Lower leg skin (tissue), 4 donors: ENCODE measurements at regions not wholly inside any gene's neighbourhood (a gene's known extent, or its start where the extent isn't known, plus 50 kb on each side); places are given as distances from the start of the nearest gene placed in this dataset.

Source experiments
- DNase-seq, 2 donors: peaks; one replicate each; pipeline ENCODE4 v3.0.0-alpha.2; 2019; ENCODE audit warnings: low spot score in 2 of 2
- H3K4me3 ChIP-seq: fragments of 200-600 bp; sonication (generic); 2 replicates; pipeline ENCODE4 v1.5.1; 2017; ENCODE audit warnings: mild to moderate bottlenecking, low read depth; ENCODE audit not compliant: poor library complexity, severe bottlenecking
- CTCF ChIP-seq, 3 donors: fragments of 450-650 bp; IDR thresholded peaks; one replicate each; pipeline ENCODE4 v1.5.1; 2016; ENCODE audit warnings: antibody characterized with exemption in 3 of 3, mild to moderate bottlenecking in 3 of 3, moderate library complexity in 2 of 3
- POLR2A ChIP-seq, 2 donors: fragments of 450-650 bp; IDR thresholded peaks; one replicate each; pipeline ENCODE4 v1.6.1; 2016 to 2017; ENCODE audit warnings: antibody characterized with exemption in 2 of 2, mild to moderate bottlenecking in 1 of 2, moderate library complexity in 1 of 2
- WGBS, 2 donors: methylation state at CpG; one replicate each; pipeline ENCODE4 v1.1.5; 2018; 5-methylcytosine and 5-hydroxymethylcytosine counted together
- intact Hi-C: fragments of 100-400 bp; cut with DNase I; formaldehyde crosslinking; loops from one replicate; pipeline ENCODE4 v1.15.0; 2023; ENCODE audit warnings: low total_unique reads

- H3K4me3 ChIP-seq = no peak overlapping the region
- DNase-seq = no peak
- WGBS, 2 donors = 0% methylated on average over 1 of the region's 1 CpG
- intact Hi-C loops = no loop called here
- no peak for TF ChIP-seq POLR2A (IDR thresholded peaks at IDR 0.05)
- no peak for TF ChIP-seq CTCF (IDR thresholded peaks at IDR 0.05)
Observed at GRCh38 chr1:218938259-218938658, 235.4 kb upstream of the LYPLAL1 start.

GRCh38 chr1:218939095-218939494, 234.6 kb upstream of the LYPLAL1 start:
- no peak overlapping the region for H3K4me3 ChIP-seq
- DNase-seq = no peak
- TF ChIP-seq POLR2A (IDR thresholded peaks at IDR 0.05) (no peak), CTCF (IDR thresholded peaks at IDR 0.05) (no peak)
- intact Hi-C loops = no loop called here
- 71 to 79% methylated on average over 3 of the region's 3 CpGs for WGBS, 2 donors

- intact Hi-C loops = no loop called here
Observed at GRCh38 chr1:218942431-218942830, 231.2 kb upstream of the LYPLAL1 start.

GRCh38 chr1:218943371-218943770, 230.3 kb upstream of the LYPLAL1 start:
- WGBS, 2 donors = 88 to 89% methylated on average over 2 of the region's 2 CpGs
- TF ChIP-seq CTCF (IDR thresholded peaks at IDR 0.05) (no peak), POLR2A (IDR thresholded peaks at IDR 0.05) (no peak)
- no peak for DNase-seq
- intact Hi-C loops = no loop called here
- no peak overlapping the region for H3K4me3 ChIP-seq

More at GRCh38 chr1:218942431-218942830, 231.2 kb upstream of the LYPLAL1 start:
- no peak for DNase-seq
- TF ChIP-seq CTCF (IDR thresholded peaks at IDR 0.05) (no peak), POLR2A (IDR thresholded peaks at IDR 0.05) (no peak)
- H3K4me3 ChIP-seq = no peak overlapping the region
- 44 to 53% methylated on average over 5 of the region's 5 CpGs for WGBS, 2 donors

GRCh38 chr1:218945050-218945449, 228.6 kb upstream of the LYPLAL1 start:
- TF ChIP-seq POLR2A (IDR thresholded peaks at IDR 0.05) (no peak), CTCF (IDR thresholded peaks at IDR 0.05) (no peak)
- no peak overlapping the region for H3K4me3 ChIP-seq
- DNase-seq = no peak
- intact Hi-C loops = no loop called here
- WGBS, 2 donors = 63 to 83% methylated on average over 1 of the region's 1 CpG

- intact Hi-C loops = no loop called here
- no peak for DNase-seq
- 87 to 91% methylated on average over 2 of the region's 2 CpGs for WGBS, 2 donors
- no peak overlapping the region for H3K4me3 ChIP-seq
- TF ChIP-seq POLR2A (IDR thresholded peaks at IDR 0.05) = no peak
- TF ChIP-seq CTCF (IDR thresholded peaks at IDR 0.05) = no peak
Observed at GRCh38 chr1:218946147-218946546, 227.5 kb upstream of the LYPLAL1 start.
